ENCODE measurements at regions not wholly inside any gene's neighbourhood (a gene's known extent, or its start where the extent isn't known, plus 50 kb on each side); places are given as distances from the start of the nearest gene placed in this dataset.

- TF ChIP-seq, protein P1, sequence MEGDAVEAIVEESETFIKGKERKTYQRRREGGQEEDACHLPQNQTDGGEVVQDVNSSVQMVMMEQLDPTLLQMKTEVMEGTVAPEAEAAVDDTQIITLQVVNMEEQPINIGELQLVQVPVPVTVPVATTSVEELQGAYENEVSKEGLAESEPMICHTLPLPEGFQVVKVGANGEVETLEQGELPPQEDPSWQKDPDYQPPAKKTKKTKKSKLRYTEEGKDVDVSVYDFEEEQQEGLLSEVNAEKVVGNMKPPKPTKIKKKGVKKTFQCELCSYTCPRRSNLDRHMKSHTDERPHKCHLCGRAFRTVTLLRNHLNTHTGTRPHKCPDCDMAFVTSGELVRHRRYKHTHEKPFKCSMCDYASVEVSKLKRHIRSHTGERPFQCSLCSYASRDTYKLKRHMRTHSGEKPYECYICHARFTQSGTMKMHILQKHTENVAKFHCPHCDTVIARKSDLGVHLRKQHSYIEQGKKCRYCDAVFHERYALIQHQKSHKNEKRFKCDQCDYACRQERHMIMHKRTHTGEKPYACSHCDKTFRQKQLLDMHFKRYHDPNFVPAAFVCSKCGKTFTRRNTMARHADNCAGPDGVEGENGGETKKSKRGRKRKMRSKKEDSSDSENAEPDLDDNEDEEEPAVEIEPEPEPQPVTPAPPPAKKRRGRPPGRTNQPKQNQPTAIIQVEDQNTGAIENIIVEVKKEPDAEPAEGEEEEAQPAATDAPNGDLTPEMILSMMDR (IDR thresholded peaks at IDR 0.05; ENCODE audit: low read depth, low read length): no peak
- no peak for DNase-seq (ENCODE audit: extremely low read depth, low read depth)
These were observed 206.8 kb upstream of the HDAC4 start for GRCh38 chr2:239607517-239608191.

DNA sequence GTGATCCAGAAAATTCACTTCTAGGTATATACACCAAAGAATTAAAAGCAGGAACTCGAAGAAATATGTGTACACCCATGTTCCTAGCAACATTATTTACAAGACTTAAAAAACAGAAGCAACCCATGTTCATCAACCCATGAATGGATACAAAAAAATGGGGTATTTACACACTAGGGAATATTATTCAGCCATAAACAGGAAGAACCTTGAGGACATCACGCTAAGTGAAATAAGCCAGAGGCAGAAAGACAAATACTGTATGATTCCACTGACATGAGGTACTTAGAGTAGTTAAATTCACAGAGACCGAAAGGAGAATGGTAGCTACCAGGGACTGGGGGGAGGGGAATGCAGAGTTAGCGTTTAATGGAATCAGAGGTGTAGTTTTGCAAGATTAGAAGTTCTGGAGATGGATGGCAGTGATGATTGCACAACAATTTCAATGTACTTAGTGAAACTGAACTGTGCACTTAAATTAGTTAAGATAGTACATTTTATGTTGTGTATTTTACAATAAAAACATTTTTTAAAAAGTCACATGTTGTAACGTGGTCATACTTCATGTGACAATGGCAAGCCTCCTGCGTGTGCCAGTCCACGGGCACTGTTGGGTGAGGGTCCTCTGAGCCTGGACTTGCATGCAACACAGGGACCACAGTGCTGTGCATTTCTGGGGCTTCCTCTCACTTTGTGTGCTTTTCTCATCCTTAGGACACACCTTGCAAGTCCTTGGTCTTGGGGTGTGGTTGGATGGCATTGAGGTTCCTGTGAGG, 206.1 kb upstream of the HDAC4 start:
- no peak for DNase-seq (ENCODE audit: extremely low read depth, low read depth)
- TF ChIP-seq, protein P1 (IDR thresholded peaks at IDR 0.05; ENCODE audit: low read depth, low read length): no peak

DNA sequence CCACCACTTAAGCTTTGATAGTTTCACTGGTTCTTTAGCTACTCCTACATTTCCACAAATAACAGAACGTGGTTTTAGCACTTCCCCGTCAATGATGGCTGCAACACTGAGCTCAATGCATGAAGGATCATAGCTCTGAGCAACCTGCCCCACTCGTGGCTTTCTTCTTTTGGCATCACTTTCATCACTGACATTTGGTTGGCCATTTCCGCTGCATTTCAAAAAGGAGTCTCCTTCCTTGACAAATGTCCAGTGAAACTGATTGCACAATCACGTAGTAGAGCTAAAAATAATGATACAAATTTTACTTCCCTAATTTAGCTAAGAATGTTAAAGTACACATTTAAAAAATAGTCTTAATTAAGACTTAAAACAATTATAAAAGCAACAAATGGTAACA, 205.2 kb upstream of the HDAC4 start:
- TF ChIP-seq, protein P1 (IDR thresholded peaks at IDR 0.05; ENCODE audit: low read depth, low read length): no peak
- DNase-seq (ENCODE audit: extremely low read depth, low read depth): no peak

GRCh38 chr2:239605409-239605808, 204.6 kb upstream of the HDAC4 start:
- TF ChIP-seq, protein P1 (IDR thresholded peaks at IDR 0.05; ENCODE audit: low read depth, low read length): no peak
- DNase-seq (ENCODE audit: extremely low read depth, low read depth): no peak

- no peak for DNase-seq (ENCODE audit: extremely low read depth, low read depth)
- TF ChIP-seq, protein P1 (IDR thresholded peaks at IDR 0.05; ENCODE audit: low read depth, low read length): no peak
These were observed 204.0 kb upstream of the HDAC4 start for GRCh38 chr2:239604861-239605260.

DNA sequence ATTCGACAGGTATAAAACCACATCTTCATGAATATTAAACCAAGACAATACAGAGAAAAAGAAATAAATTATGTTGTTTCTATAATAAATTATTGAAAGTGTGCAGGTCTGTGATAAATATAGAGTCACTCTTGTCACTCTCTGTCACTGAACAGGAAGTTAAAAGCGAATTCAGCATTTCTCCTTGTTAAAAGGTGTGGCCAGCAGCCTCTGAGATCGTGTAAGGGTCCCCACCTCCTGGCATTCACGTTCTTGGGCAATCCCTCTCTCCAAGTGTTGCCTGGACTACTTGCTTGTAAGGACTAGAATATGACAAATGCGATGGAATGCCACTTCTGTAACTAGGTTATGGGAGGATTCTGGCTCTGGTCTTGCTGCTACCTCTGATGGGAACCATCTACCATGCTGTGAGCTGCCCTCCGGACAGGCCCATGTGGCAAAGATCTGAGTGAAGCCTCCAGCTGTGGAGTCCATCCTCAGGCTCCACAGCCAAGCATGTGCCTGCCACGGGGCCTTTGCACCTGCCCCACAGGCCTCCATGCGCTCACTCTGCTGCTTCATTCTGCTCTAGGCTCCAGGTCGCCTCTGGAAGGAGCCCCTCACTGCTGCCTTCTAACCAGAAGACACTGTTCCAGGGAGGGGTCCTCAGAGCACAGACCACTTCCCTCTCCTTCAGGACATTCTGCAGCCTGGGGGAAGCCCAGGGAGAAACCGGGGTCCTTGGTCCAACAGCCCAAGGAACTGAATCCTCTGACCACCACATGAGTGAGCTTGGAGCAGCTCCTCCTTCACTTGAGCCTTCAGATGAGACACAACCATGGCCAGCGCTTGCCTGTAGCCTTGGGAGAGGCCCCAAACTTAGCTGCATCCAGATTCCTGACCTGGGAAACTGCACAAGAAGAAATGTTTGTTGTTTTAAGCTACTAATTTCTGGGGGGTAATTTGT, 202.9 kb upstream of the HDAC4 start:
- no peak for DNase-seq (ENCODE audit: extremely low read depth, low read depth)
- TF ChIP-seq, protein P1 (IDR thresholded peaks at IDR 0.05; ENCODE audit: low read depth, low read length): no peak
